ENCODE measurements at regions not wholly inside any gene's neighbourhood (a gene's known extent, or its start where the extent isn't known, plus 50 kb on each side); places are given as distances from the start of the nearest gene placed in this dataset.

DNA sequence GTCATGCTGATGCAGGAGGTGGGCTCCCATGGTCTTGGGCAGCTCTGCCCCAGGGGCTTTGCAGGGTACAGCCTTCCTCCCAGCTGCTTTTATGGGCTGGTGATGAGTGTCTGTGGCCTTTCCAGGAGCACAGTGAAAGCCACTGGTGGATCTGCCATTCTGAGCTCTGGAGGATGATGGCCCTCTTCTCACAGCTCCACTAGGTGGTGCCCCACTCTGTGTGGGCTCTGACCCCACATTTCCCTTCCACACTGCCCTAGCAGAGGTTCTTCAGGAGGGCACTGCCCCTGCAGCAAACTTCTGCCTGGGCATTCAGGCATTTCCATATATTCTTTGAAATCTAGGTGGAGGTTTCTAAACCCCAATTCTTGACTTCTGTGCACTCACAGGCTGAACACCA, 1188.6 kb downstream of the MRPL39 start:
- DNase-seq (ENCODE audit: low spot score) = no peak

- no peak for DNase-seq (ENCODE audit: low spot score)
Measured at GRCh38 chr21:24411429-24411828, 1195.9 kb downstream of the MRPL39 start.

GRCh38 chr21:24403221-24403620, 1204.1 kb downstream of the MRPL39 start:
- DNase-seq (ENCODE audit: low spot score) = no peak

- no peak for DNase-seq (ENCODE audit: low spot score)
Measured at GRCh38 chr21:24395320-24395923, 1211.9 kb downstream of the MRPL39 start.

DNA sequence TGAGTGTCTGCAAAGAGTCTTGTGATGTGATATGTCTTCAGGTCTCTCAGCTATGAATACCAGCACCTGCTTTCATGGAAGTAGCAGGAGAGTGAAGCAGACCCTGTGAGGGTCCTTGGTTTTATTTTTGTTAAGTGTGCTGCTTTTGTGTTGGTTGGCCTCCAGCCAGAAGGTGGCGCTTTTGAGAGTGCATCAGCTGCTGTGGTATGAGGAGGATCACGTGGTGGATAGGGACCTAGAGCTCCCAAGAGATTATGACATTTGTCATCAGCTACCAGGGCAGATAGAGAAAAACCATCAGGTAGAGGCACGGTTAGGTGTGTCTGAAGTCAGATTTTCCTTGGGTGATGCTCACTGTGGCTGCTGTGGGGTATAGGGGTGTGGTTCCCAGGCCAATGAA, 1232.1 kb downstream of the MRPL39 start:
- no peak for DNase-seq (ENCODE audit: low spot score)

- no peak for DNase-seq (ENCODE audit: low spot score)
Measured at GRCh38 chr21:24372506-24372905, 1234.8 kb downstream of the MRPL39 start.

GRCh38 chr21:24369746-24370145, 1237.5 kb downstream of the MRPL39 start:
- no peak for DNase-seq (ENCODE audit: low spot score)

DNA sequence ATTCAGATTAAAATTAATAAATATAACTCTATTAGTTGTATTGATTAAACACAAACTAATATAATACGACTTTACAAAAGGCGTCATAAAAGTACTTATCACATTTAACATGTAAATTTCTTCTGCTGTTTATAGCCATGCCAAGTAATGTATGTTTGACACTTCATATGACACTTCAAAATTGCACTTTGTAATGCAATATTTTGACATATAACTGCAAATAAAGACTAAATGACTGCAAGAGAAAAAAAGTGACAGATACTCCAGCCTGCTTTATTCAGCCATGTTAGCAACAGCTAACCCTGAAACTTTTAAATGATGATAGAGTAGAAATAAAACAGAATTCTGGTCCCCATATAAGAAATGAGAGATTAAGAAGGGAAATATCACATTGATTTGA, 1238.0 kb downstream of the MRPL39 start:
- DNase-seq (ENCODE audit: low spot score) = no peak

DNA sequence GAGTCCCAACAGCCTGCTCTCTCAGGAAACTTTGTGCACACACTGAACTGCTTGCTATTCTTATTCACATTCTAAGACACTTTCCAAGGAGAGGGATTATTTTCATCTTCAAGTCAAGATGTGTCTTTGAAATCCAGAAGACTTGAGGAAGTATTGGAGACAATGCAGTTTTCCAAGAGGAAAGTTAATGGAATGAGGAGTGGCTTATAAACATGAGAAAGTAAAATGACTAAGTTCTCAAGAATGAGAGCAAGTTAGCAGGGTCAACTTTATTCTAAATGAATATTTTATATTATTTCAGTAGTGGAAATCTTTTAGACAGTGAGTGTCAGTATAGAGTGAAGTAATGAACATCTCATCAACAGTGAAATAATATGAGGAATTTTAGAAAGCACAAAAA, 1239.3 kb downstream of the MRPL39 start:
- no peak for DNase-seq (ENCODE audit: low spot score)

- no peak for DNase-seq (ENCODE audit: low spot score)
Measured at GRCh38 chr21:24353492-24353891, 1253.8 kb downstream of the MRPL39 start.

- no peak for DNase-seq (ENCODE audit: low spot score)
Measured at GRCh38 chr21:24339406-24339805, 1267.9 kb downstream of the MRPL39 start.

DNA sequence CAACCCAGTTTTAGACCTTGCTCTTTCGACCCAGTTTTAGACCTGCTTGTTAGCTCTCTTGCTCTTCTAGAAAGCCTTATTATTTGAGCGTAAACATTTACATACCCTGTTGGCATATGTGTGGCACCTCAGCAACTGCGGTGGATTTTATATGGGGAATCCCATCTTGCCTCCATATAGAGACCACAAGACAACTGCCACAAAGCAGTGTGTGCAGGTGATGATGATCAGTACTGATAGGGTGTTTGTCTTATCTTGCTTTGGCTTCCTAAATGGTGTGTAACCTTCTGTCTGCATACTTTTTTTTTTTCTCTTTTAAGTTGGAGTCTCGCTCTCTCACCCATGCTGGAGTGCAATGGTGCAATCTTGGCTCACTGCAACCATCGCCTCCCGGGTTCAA, 1270.8 kb downstream of the MRPL39 start:
- DNase-seq (ENCODE audit: low spot score) = no peak

DNA sequence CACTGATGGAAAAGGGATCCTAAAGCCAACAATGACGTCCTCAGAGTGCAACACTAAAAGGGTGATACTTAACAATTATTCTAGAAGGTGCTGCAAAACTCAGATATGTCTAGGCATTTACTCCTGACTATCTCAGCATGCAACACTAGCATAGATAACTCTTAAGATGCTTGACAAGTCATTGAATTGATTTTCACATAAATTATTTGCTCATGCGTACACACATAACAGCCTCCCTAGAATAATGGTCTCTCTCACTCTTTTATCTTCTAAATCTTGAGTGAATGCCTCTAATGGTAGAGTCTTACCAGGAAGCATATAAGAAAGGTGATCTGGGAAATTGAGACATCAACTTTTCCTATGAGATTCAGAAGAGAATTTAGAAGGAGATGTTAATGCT, 1283.7 kb downstream of the MRPL39 start:
- DNase-seq (ENCODE audit: low spot score) = no peak

DNA sequence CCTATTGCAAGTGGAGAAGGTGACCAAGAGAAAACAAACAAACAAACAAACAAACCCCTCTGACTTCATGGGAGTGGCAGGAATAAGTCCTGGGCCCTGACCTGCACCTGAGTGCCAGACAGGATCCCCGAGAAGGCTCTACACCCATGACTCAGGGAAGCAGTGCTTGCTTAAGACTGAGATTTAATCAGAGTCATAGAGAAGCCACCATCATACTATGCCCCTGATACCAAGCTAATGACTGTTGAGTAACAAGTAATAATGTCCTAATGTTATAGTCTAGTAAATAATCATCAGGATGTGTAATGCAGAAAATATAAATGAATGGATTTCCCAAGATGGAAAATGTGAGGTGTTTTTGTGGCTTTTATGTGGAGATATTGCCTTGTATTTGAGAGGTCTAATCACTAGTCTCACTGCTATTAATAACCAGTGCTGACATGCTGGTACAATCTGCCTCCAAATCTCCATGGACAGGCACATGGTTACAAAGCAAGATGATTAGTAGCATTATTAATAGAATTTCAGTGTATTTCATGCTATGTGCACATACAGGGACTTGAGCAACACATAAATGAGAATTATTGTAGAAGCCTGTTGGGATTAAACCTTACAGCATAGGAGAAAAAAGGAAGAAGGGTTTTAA, 1290.9 kb downstream of the MRPL39 start:
- no peak for DNase-seq (ENCODE audit: low spot score)

- no peak for DNase-seq (ENCODE audit: low spot score)
Measured at GRCh38 chr21:24310788-24311187, 1296.5 kb downstream of the MRPL39 start.

DNA sequence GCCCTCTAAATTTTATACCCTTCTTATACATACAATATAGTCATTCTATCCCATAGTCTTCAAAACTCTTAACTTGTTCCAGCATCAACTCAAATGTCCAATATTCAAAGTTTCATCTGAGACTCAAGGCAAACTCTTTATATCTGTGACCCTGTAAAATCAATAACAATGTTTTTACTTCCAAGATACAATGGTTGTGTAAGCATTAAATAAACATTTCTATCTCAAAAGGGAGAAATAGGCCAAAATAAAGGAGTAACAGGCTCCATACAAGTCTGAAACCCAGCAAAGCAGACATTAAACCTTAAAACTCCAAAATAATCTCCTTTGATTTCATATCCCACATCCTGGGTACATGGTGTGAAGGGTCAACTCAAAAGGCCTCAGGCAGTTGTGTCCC, 1299.1 kb downstream of the MRPL39 start:
- DNase-seq (ENCODE audit: low spot score) = no peak

- DNase-seq (ENCODE audit: low spot score) = no peak
Measured at GRCh38 chr21:24302400-24302799, 1304.9 kb downstream of the MRPL39 start.

GRCh38 chr21:24298040-24298439, 1309.2 kb downstream of the MRPL39 start:
- DNase-seq (ENCODE audit: low spot score) = no peak

DNA sequence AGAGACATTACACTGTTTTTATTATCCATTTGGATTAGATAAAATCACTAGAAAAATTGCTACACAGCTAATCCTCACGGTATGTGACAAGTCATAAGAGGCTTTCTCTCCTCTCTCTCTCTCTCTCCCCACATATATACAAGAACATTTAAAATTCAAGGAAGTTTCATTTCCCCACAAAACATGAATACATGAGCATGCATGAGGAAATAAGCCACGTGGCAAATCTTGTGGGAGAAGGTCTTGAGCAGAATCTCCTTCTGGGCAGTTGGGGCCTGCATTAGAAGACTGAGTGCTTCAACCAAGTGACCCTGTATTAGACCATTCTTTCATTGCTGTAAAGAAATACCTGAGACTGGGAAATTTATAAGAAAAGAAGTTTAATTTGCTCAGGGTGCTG, 1313.1 kb downstream of the MRPL39 start:
- DNase-seq (ENCODE audit: low spot score) = no peak

GRCh38 chr21:24290151-24290833, 1317.0 kb downstream of the MRPL39 start:
- no peak for DNase-seq (ENCODE audit: low spot score)

- DNase-seq (ENCODE audit: low spot score) = no peak
Measured at GRCh38 chr21:24289539-24289938, 1317.7 kb downstream of the MRPL39 start.

DNA sequence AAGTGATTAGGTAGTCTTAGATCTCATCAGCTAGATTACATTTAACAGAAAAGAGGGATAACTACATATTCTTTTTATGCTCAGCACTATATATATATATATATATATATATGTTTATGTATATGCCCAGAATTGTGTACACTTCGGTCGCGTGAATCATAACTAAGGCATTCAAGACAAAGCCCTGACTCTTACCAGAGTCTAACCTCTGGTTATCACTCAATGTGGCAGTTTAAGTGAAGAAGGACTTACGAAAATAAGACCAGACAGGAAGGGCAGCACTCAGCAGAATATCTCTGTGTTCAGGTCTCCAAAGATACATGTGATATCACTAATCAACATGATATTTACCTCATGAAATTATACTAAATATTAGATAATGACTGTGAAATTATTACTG, 1326.7 kb downstream of the MRPL39 start:
- DNase-seq (ENCODE audit: low spot score) = no peak

DNA sequence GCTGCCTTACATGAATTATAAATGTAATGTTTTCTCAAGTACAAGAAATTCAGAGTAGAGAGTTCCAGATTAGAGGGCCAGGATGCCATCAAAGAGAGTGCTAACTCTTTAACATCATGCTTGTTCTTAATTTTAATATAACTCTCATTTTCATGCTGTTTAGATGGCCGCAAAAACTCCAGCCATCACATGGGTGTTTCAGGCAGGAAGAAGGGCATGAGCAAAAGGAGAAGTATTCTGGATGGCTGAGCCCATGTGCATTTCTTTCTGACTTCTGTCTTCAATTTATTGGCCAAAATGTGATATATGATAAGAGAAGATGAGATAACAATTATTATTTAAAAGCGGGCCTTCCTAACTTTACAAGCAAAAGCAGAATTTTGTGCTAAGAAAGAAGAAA, 1328.6 kb downstream of the MRPL39 start:
- no peak for DNase-seq (ENCODE audit: low spot score)
